Spinal cord (tissue), 9 donors: ENCODE measurements at regions not wholly inside any gene's neighbourhood (a gene's known extent, or its start where the extent isn't known, plus 50 kb on each side); places are given as distances from the start of the nearest gene placed in this dataset.
"Not testable (repeated sequence)": the region's sequence is repeated elsewhere in the genome, so short reads cannot be mapped to it uniquely, and the experiment has no call there.

Source experiments
- DNase-seq, 6 donors: peaks; one replicate each; pipeline versions ENCODE4 v3.0.0 to v3.0.0-alpha.2; 2013 to 2015; ENCODE audit warnings: low spot score in 6 of 6, low read depth in 4 of 6
- H3K27ac ChIP-seq: one replicate; pipeline ENCODE4 v1.5.1; 2013; ENCODE audit warnings: low read depth, low read length, control low read depth
- H3K27me3 ChIP-seq: one replicate; pipeline ENCODE4 v1.6.1; 2013; ENCODE audit warnings: low read length; ENCODE audit not compliant: control insufficient read depth, insufficient read depth
- H3K36me3 ChIP-seq: one replicate; pipeline ENCODE4 v1.6.1; 2013; ENCODE audit warnings: low read length; ENCODE audit not compliant: control insufficient read depth, insufficient read depth
- H3K4me1 ChIP-seq: one replicate; pipeline ENCODE4 v1.6.1; 2013; ENCODE audit warnings: low read length; ENCODE audit not compliant: control insufficient read depth, insufficient read depth
- H3K4me3 ChIP-seq: one replicate; pipeline ENCODE4 v1.5.1; 2013; ENCODE audit warnings: low read depth, low read length, control low read depth
- H3K9me3 ChIP-seq: one replicate; pipeline ENCODE4 v1.6.1; 2013; ENCODE audit warnings: low read length; ENCODE audit not compliant: control insufficient read depth, insufficient read depth
- WGBS: methylation state at CpG from one replicate; pipeline ENCODE4 v1.1.5; 2013; ENCODE audit warnings: missing lambda C conversion rate; ENCODE audit not compliant: insufficient coverage; 5-methylcytosine and 5-hydroxymethylcytosine counted together
- donor health status: healthy.

DNA sequence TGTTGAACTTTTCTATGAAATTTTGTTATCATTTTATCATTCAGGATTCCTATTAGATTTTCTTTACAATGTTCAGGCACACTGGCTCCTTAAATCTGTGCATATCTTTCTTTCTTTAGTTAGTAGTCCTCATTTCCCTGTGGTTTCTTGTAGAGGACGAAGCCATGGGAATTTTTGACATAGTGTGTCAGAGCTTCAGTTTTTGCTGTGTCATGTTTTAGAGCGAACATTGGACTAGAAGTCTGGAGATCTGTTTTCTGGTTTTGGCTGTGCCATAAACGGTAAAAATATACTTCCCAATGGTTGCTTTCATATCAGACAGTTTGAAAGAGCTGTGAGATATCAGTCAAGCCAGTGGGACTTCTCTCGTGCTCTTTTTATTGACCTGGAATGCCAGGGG is 105.2 kb downstream of the CHCHD4 start:
- DNase-seq: no peak
- Histone ChIP-seq H3K27ac (no peak overlapping the region), H3K36me3 (no peaks in the 10 kb centered on the region), H3K4me1 (no peaks in the 10 kb centered on the region), H3K9me3 (peaks cover 8% of the 10 kb centered on the region), H3K27me3 (no peaks in the 10 kb centered on the region), H3K4me3 (no peak overlapping the region)
- 78% methylated on average over 3 of the region's 4 CpGs for WGBS

DNA sequence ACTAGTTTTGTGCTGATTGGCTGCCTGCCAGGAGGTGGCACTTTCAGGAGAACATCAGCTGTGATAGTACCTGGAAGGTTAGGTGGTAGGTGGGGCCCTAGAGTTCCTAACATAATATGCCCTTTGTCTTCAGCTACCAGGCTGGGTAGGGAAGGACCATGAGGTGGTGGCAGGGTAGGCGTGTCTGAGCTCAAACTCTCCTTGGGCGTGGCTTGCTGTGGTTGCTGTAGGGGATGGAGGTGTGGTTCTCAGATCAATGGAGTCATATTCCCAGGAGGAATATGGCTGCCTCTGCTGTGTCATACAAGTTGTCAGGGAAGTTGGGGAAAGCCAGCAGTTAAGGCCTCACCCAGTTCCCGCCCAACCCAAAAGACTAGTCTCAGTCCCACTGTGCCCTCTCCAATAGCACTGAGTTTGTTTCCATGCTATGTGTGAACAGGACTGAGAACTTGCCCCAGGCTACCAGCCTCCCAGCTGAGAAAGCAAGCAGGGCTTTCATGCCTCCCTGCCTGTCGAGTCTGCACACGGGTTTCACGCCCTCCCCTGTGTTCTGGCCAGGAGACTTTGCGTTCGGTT is 107.7 kb downstream of the CHCHD4 start:
- Histone ChIP-seq H3K4me3 (no peak overlapping the region), H3K36me3 (no peaks in the 10 kb centered on the region), H3K27me3 (no peaks in the 10 kb centered on the region), H3K27ac (no peak overlapping the region), H3K4me1 (no peaks in the 10 kb centered on the region), H3K9me3 (peaks cover 1% of the 10 kb centered on the region)
- 93% methylated on average over 8 of the region's 8 CpGs for WGBS
- no peak for DNase-seq

DNA sequence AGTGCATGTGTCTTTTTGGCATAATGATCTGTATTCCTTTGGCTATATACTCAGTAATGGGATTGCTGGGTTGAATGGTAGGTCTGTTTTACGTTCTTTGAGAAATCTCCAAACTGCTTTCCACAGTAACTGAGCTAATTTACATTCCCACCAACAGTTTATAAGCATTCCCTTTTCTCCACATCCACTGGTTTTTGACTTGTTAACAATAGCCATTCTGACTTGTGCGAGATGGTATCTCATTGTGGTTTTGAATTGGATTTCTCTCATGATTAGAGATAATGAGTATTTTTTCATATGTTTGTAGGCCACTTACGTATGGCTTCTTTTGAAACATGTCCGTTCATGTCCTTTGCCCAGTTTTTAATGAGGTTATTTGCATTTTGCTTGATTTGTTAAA is 117.7 kb downstream of the CHCHD4 start:
- no peak for DNase-seq
- WGBS: 58% methylated on average over 2 of the region's 4 CpGs

DNA sequence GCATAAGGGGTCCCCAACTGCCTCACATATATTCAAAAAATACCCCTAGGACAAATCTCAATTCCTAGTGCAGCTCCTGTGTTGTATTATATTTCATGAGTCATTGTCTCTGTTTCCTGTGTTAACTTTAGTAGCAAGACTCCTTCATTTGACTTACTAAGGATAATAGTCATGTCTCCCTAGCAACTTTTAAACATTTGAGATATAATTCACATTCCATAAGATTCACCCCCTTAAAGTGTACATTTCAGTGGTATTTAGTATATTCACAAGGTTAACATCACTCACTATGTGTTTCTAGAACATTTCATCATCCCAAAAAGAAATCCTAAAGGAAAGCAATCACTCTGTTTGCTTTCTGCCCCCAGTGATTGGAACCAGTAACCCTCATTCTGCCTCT is 121.3 kb upstream of the WNT7A start:
- Histone ChIP-seq H3K36me3 (no peaks in the 10 kb centered on the region), H3K9me3 (no peaks in the 10 kb centered on the region), H3K4me3 (no peak overlapping the region), H3K27me3 (no peaks in the 10 kb centered on the region), H3K4me1 (no peaks in the 10 kb centered on the region), H3K27ac (no peak overlapping the region)
- no peak for DNase-seq

More for the DNA sequence above, 117.7 kb downstream of the CHCHD4 start:
- H3K27ac ChIP-seq: no peak overlapping the region
- H3K27me3 ChIP-seq: no peaks in the 10 kb centered on the region
- no peaks in the 10 kb centered on the region for H3K36me3 ChIP-seq
- H3K9me3 ChIP-seq: no peaks in the 10 kb centered on the region
- no peaks in the 10 kb centered on the region for H3K4me1 ChIP-seq
- H3K4me3 ChIP-seq: no peak overlapping the region

DNA sequence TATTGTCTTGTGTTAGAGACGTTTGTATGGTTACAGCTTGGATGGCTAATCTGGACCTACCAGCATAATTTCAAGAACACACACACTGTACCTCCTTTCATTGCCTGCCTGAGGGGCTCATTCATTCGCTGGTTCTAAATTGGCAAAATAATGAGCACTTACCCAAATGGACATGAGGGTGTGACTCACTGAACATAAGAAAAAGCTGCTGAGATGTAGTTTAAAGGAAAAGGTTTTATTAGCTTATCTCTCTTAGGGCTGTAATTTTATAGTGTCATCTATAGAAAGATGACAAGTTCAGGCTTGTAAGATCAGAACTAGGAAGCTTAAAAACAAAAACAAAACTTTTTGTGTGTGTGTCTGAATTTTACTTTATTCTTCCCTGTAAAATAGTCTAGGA is 120.7 kb upstream of the WNT7A start:
- no peaks in the 10 kb centered on the region for H3K27me3 ChIP-seq
- no peaks in the 10 kb centered on the region for H3K4me1 ChIP-seq
- no peaks in the 10 kb centered on the region for H3K36me3 ChIP-seq
- no peaks in the 10 kb centered on the region for H3K9me3 ChIP-seq
- DNase-seq: no peak
- no CpG with 5 or more reads among the region's 2 CpGs for WGBS
- no peak overlapping the region for H3K27ac ChIP-seq
- no peak overlapping the region for H3K4me3 ChIP-seq

DNA sequence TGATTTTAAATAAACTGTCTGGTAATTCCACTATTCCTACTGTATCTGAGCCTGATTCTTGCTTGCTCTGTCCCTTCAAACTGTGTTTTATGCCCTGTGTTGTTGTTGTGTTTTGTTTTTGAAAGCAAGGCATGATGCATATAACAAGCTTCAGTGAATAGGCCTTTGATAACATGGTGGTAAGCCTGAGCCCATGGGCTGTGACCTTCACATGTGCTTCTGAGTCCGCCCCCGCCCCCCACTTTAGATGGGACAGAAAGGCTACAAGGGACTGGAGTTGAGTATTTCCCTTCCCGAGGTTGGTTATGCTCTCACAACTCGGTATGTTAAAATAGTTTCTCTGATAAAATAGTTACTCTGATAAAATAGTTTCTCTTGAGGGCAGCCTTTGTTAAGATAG is 119.0 kb upstream of the WNT7A start:
- no CpG with 5 or more reads among the region's 4 CpGs for WGBS
- Histone ChIP-seq H3K4me1 (no peaks in the 10 kb centered on the region), H3K36me3 (no peaks in the 10 kb centered on the region), H3K9me3 (no peaks in the 10 kb centered on the region), H3K27ac (no peak overlapping the region), H3K4me3 (no peak overlapping the region), H3K27me3 (no peaks in the 10 kb centered on the region)
- no peak for DNase-seq

DNA sequence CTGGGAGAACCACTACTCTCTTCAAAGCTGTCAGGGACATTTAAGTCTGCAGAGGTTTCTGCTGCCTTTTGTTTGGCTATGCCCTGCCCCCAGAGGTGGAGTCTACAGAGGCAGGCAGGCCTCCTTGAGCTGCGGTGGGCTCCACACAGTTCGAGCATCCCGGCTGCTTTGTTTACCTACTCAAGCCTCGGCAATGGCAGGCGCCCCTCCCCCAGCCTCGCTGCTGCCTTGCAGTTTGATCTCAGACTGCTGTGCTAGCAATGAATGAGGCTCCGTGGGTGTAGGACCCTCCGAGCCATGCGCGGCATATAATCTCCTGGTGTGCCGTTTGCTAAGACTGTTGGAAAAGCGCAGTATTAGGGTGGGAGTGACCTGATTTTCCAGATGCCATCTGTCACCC is 115.3 kb upstream of the WNT7A start:
- H3K27ac ChIP-seq, H3K4me3 ChIP-seq, H3K27me3 ChIP-seq, H3K4me1 ChIP-seq, DNase-seq, H3K9me3 ChIP-seq, H3K36me3 ChIP-seq: not testable (repeated sequence)
- WGBS: 96% methylated on average over 4 of the region's 12 CpGs

DNA sequence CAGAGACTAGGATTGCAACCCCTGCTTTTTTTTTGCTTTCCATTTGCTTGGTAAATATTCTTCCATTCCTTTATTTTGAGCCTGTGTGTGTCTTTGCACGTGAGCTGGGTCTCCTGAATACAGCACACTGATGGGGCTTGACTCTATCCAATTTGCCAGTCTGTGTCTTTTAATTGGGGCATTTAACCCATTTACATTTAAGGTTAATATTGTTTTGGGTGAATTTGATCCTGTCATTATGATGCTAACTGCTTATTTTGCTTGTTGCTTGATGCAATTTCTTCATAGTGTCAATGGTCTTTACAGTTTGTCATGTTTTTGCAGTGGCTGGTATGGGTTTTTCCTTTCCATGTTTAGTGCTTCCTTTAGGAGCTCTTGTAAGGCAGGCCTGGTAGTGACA is 109.1 kb upstream of the WNT7A start:
- no CpG with 5 or more reads among the region's 1 CpG for WGBS
- H3K36me3 ChIP-seq, H3K4me1 ChIP-seq, H3K4me3 ChIP-seq, H3K27ac ChIP-seq, H3K9me3 ChIP-seq, DNase-seq, H3K27me3 ChIP-seq: not testable (repeated sequence)

DNA sequence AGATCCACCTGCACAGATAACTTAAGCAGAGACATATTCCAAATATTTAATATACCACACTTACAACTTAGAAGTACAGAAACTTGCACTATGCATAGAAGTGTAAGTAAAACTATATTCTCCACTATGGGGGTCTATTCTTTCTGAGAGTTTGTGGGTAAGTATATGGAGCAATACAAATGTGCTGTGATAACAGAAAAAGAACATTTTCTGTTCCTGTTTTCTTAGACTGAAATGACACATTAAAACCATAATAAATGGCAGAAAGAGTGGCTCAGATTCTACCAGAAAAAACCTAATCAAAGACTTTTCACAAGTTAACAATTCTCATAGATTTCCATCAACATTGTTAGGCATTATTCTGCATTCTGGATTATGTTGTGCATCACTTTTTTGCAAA is 96.6 kb upstream of the WNT7A start:
- Histone ChIP-seq H3K4me3 (no peak overlapping the region), H3K9me3 (no peaks in the 10 kb centered on the region), H3K27ac (no peak overlapping the region), H3K36me3 (no peaks in the 10 kb centered on the region), H3K4me1 (no peaks in the 10 kb centered on the region), H3K27me3 (no peaks in the 10 kb centered on the region)
- DNase-seq: no peak

DNA sequence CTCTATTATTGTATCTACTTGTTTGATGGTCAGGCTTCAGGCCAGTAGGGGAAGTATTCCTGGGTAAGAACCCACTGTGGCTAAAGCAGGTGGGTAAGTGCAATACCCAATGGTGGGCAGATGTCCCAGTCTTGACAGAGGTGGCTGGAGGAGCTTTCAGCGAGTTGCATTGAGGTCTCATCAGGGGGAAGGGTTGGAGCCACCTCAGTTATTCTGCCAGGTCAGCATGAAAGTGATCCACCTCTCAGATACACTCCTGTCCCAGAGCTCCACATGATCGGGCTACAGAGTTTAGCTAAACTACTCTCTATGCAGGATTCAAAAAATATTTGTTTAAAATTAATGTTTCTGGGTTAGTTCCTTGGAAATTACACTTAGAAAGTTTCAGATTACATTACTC is 95.8 kb upstream of the WNT7A start:
- H3K4me3 ChIP-seq: no peak overlapping the region
- no peaks in the 10 kb centered on the region for H3K9me3 ChIP-seq
- no peaks in the 10 kb centered on the region for H3K27me3 ChIP-seq
- H3K36me3 ChIP-seq: no peaks in the 10 kb centered on the region
- no peak for DNase-seq
- no CpG with 5 or more reads among the region's 2 CpGs for WGBS
- H3K4me1 ChIP-seq: no peaks in the 10 kb centered on the region
- H3K27ac ChIP-seq: no peak overlapping the region
